ENCODE measurements at regions not wholly inside any gene's neighbourhood (a gene's known extent, or its start where the extent isn't known, plus 50 kb on each side); places are given as distances from the start of the nearest gene placed in this dataset.

GRCh38 chr13:50452028-50452427 lies 391.5 kb downstream of the DLEU7 start:
- ATAC-seq = no peak
- TF ChIP-seq CSRNP3 (CRISPR knock-in tag; IDR thresholded peaks at IDR 0.05) (no peak), SNAI2 (CRISPR knock-in tag; IDR thresholded peaks at IDR 0.05) (no peak), ESRRG (CRISPR knock-in tag; IDR thresholded peaks at IDR 0.05) (no peak), ZNF8 (CRISPR knock-in tag; IDR thresholded peaks at IDR 0.05) (no peak), ZFP3 (CRISPR knock-in tag; IDR thresholded peaks at IDR 0.05) (no peak), ZFP30 (CRISPR knock-in tag; IDR thresholded peaks at IDR 0.05) (no peak)

- TF ChIP-seq ZNF8 (CRISPR knock-in tag; IDR thresholded peaks at IDR 0.05) = no peak
- no peak for TF ChIP-seq ZC3H10 (CRISPR knock-in tag; IDR thresholded peaks at IDR 0.05)
- no peak for TF ChIP-seq ZNF565 (CRISPR knock-in tag; conservative IDR thresholded peaks at IDR 0.05; ENCODE audit: low read depth)
- no peak for TF ChIP-seq PATZ1 (CRISPR knock-in tag; IDR thresholded peaks at IDR 0.05; ENCODE audit: borderline replicate concordance)
- TF ChIP-seq ISL1 (CRISPR knock-in tag; IDR thresholded peaks at IDR 0.05) = no peak
- no peak for TF ChIP-seq RARB (CRISPR knock-in tag; IDR thresholded peaks at IDR 0.05)
- no peak for ATAC-seq
Measured at GRCh38 chr13:50452756-50453155, 390.7 kb downstream of the DLEU7 start.

GRCh38 chr13:50453188-50453587 lies 390.3 kb downstream of the DLEU7 start:
- TF ChIP-seq GLIS3 (CRISPR knock-in tag; IDR thresholded peaks at IDR 0.05) (no peak), TSHZ2 (CRISPR knock-in tag; IDR thresholded peaks at IDR 0.05) (no peak), OSR1 (CRISPR knock-in tag; IDR thresholded peaks at IDR 0.05) (no peak), ZNF70 (CRISPR knock-in tag; IDR thresholded peaks at IDR 0.05) (no peak), ESRRG (CRISPR knock-in tag; IDR thresholded peaks at IDR 0.05) (no peak), RARB (CRISPR knock-in tag; IDR thresholded peaks at IDR 0.05) (no peak), ZFP3 (CRISPR knock-in tag; IDR thresholded peaks at IDR 0.05) (no peak), ZC3H10 (CRISPR knock-in tag; IDR thresholded peaks at IDR 0.05) (no peak), ZNF565 (CRISPR knock-in tag; conservative IDR thresholded peaks at IDR 0.05; ENCODE audit: low read depth) (no peak), BACH2 (CRISPR knock-in tag; IDR thresholded peaks at IDR 0.05; ENCODE audit: borderline replicate concordance) (no peak), TCF4 (CRISPR knock-in tag; IDR thresholded peaks at IDR 0.05; ENCODE audit: borderline replicate concordance) (no peak), CSRNP3 (CRISPR knock-in tag; IDR thresholded peaks at IDR 0.05) (no peak), ISL1 (CRISPR knock-in tag; IDR thresholded peaks at IDR 0.05) (no peak), TOX (CRISPR knock-in tag; IDR thresholded peaks at IDR 0.05; ENCODE audit: borderline replicate concordance) (no peak), PPARA (CRISPR knock-in tag; IDR thresholded peaks at IDR 0.05; ENCODE audit: borderline replicate concordance) (no peak), SNAI2 (CRISPR knock-in tag; IDR thresholded peaks at IDR 0.05) (no peak), ARNTL (CRISPR knock-in tag; IDR thresholded peaks at IDR 0.05; ENCODE audit: borderline replicate concordance, low read depth) (no peak)
- no peak for ATAC-seq

- no peak for ATAC-seq
- TF ChIP-seq ZFP3 (CRISPR knock-in tag; IDR thresholded peaks at IDR 0.05) = no peak
- TF ChIP-seq GLIS3 (CRISPR knock-in tag; IDR thresholded peaks at IDR 0.05) = no peak
- TF ChIP-seq CSRNP3 (CRISPR knock-in tag; IDR thresholded peaks at IDR 0.05) = no peak
- TF ChIP-seq ARNTL (CRISPR knock-in tag; IDR thresholded peaks at IDR 0.05; ENCODE audit: borderline replicate concordance, low read depth) = no peak
- TF ChIP-seq CSDC2 (CRISPR knock-in tag; IDR thresholded peaks at IDR 0.05) = no peak
- TF ChIP-seq BACH2 (CRISPR knock-in tag; IDR thresholded peaks at IDR 0.05; ENCODE audit: borderline replicate concordance) = no peak
- no peak for TF ChIP-seq ZC3H10 (CRISPR knock-in tag; IDR thresholded peaks at IDR 0.05)
- TF ChIP-seq ESRRG (CRISPR knock-in tag; IDR thresholded peaks at IDR 0.05) = no peak
- TF ChIP-seq ISL1 (CRISPR knock-in tag; IDR thresholded peaks at IDR 0.05) = no peak
- no peak for TF ChIP-seq TSHZ2 (CRISPR knock-in tag; IDR thresholded peaks at IDR 0.05)
- no peak for TF ChIP-seq POU6F1 (CRISPR knock-in tag; IDR thresholded peaks at IDR 0.05; ENCODE audit: borderline replicate concordance, low read depth)
Measured at GRCh38 chr13:50456111-50456510, 387.4 kb downstream of the DLEU7 start.

Data from SK-N-SH treated with all-trans-retinoic acid at 6 μM for 48 hours (cell line).